GM19239 (cell line): ENCODE measurements at regions not wholly inside any gene's neighbourhood (a gene's known extent, or its start where the extent isn't known, plus 50 kb on each side); places are given as distances from the start of the nearest gene placed in this dataset.
"Not testable (repeated sequence)": the region's sequence is repeated elsewhere in the genome, so short reads cannot be mapped to it uniquely, and the experiment has no call there.

Experiments used
- DNase-seq: peaks from one replicate; pipeline ENCODE4 v3.0.0; 2011; ENCODE audit warnings: low spot score; ENCODE audit not compliant: insufficient read length
- FAIRE-seq: peaks from 2 replicates; lab custom pipeline; 2011; peaks lifted over from hg19 to GRCh38; lab: Jason Lieb, UNC

- DNase-seq (no peak), FAIRE-seq (no peak)
Measured at GRCh38 chr10:53547364-53547763, 774.8 kb upstream of the MBL2 start.

- no peak for FAIRE-seq
Measured at GRCh38 chr10:53543410-53543809, 770.8 kb upstream of the MBL2 start.

GRCh38 chr10:53537508-53537907 lies 764.9 kb upstream of the MBL2 start:
- no peak for DNase-seq
- no peak for FAIRE-seq

More at GRCh38 chr10:53543410-53543809, 770.8 kb upstream of the MBL2 start:
- no peak for DNase-seq

- DNase-seq (no peak), FAIRE-seq (no peak)
Measured at GRCh38 chr10:53536322-53536721, 763.7 kb upstream of the MBL2 start.

GRCh38 chr10:53534428-53534827 lies 761.8 kb upstream of the MBL2 start:
- DNase-seq (no peak), FAIRE-seq (no peak)

GRCh38 chr10:53528974-53529373 lies 756.4 kb upstream of the MBL2 start:
- DNase-seq: no peak
- FAIRE-seq: no peak

GRCh38 chr10:53521046-53521445 lies 748.5 kb upstream of the MBL2 start:
- FAIRE-seq (no peak), DNase-seq (no peak)

GRCh38 chr10:53508197-53508596 lies 735.6 kb upstream of the MBL2 start:
- FAIRE-seq (no peak), DNase-seq (no peak)

GRCh38 chr10:53504492-53504891 lies 731.9 kb upstream of the MBL2 start:
- DNase-seq: not testable (repeated sequence)

GRCh38 chr10:53491774-53492173 lies 719.2 kb upstream of the MBL2 start:
- DNase-seq: no peak
- FAIRE-seq: no peak

More at GRCh38 chr10:53504492-53504891, 731.9 kb upstream of the MBL2 start:
- not testable (repeated sequence) for FAIRE-seq

GRCh38 chr10:53490553-53490952 lies 718.0 kb upstream of the MBL2 start:
- DNase-seq (no peak), FAIRE-seq (no peak)

- no peak for FAIRE-seq
Measured at GRCh38 chr10:53489335-53490182, 717.0 kb upstream of the MBL2 start.

GRCh38 chr10:53487019-53487983 lies 714.7 kb upstream of the MBL2 start:
- no peak for FAIRE-seq

More at GRCh38 chr10:53489335-53490182, 717.0 kb upstream of the MBL2 start:
- no peak for DNase-seq

GRCh38 chr10:53485422-53485821 lies 712.8 kb upstream of the MBL2 start:
- not testable (repeated sequence) for FAIRE-seq, DNase-seq

More at GRCh38 chr10:53487019-53487983, 714.7 kb upstream of the MBL2 start:
- no peak for DNase-seq

GRCh38 chr10:53479365-53479764 lies 706.8 kb upstream of the MBL2 start:
- FAIRE-seq (no peak), DNase-seq (no peak)

- FAIRE-seq (no peak), DNase-seq (no peak)
Measured at GRCh38 chr10:53477313-53477675, 704.7 kb upstream of the MBL2 start.

GRCh38 chr10:53476650-53477312 lies 704.2 kb upstream of the MBL2 start:
- no peak for FAIRE-seq
- DNase-seq: no peak

GRCh38 chr10:53469383-53469782 lies 696.8 kb upstream of the MBL2 start:
- no peak for DNase-seq
- FAIRE-seq: no peak

GRCh38 chr10:53463539-53463938 lies 691.0 kb upstream of the MBL2 start:
- no peak for DNase-seq
- FAIRE-seq: no peak

- no peak for FAIRE-seq
- no peak for DNase-seq
Measured at GRCh38 chr10:53458007-53458406, 685.4 kb upstream of the MBL2 start.
